ENCODE measurements at regions not wholly inside any gene's neighbourhood (a gene's known extent, or its start where the extent isn't known, plus 50 kb on each side); places are given as distances from the start of the nearest gene placed in this dataset.

DNA sequence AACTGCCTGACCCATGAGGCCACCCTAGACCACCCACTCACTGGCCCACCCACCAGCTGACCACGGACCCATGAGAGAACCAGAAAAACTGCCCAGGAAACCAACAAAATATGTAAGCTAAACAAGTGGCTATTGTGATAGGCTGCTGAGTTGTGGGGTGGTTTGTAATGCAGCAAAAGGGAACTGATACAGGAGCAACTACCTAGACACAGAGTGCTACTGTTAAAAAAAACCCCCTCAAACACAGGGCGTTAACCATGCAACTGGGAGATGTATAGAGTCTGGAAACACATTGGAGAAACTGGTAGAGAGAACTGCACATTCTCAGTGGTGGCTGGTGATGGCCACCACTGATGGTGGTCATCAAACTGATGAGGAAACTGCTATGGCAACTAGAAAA lies 206.3 kb upstream of the GYPC start:
- no CpG with 5 or more reads among the region's 2 CpGs for WGBS (ENCODE audit: insufficient coverage)
- H3K4me2 ChIP-seq (replicated peaks; ENCODE audit: low read depth, low read length, poor library complexity, severe bottlenecking): no peak overlapping the region
- ATAC-seq (ENCODE audit: low read depth) (no peak), DNase-seq (no peak)
- no peaks in the 10 kb centered on the region for H3K4me1 ChIP-seq (ENCODE audit: control insufficient read depth in 2 of 2, insufficient read depth in 2 of 2, low read length in 2 of 2)
- ChIA-PET CTCF (no interaction called here), POLR2A (no interaction called here)
- H3K9ac ChIP-seq (ENCODE audit: low read length): no peak overlapping the region
- no peaks in the 10 kb centered on the region for H4K20me1 ChIP-seq (ENCODE audit: control insufficient read depth, insufficient read depth, low read length, poor library complexity, severe bottlenecking)
- TF ChIP-seq CTCF (IDR thresholded peaks at IDR 0.05) (no peak), EZH2 (IDR thresholded peaks at IDR 0.05; ENCODE audit: borderline replicate concordance, insufficient read depth, low read depth, low read length, poor library complexity, severe bottlenecking) (no peak)
- H3K27ac ChIP-seq (ENCODE audit: low read length in 2 of 2): no peak overlapping the region
- no peaks in the 10 kb centered on the region for H3K27me3 Mint-ChIP-seq
- no peak overlapping the region for H2AFZ ChIP-seq (ENCODE audit: insufficient read depth, low read depth, low read length, poor library complexity, severe bottlenecking)
- no peaks in the 10 kb centered on the region for H3K9me3 Mint-ChIP-seq (ENCODE audit: insufficient read depth)
- H3K4me3 Mint-ChIP-seq: no peak overlapping the region
- H3K36me3 ChIP-seq (replicated peaks in 1 of 2; ENCODE audit: control extremely low read depth in 1 of 2, control insufficient read depth in 1 of 2, extremely low read depth in 1 of 2, insufficient read depth in 2 of 2, low read length in 1 of 2): no peaks in the 10 kb centered on the region
- H3K9me3 ChIP-seq (ENCODE audit: control extremely low read depth in 1 of 3, control insufficient read depth in 2 of 3, insufficient read depth in 1 of 3, low read length in 2 of 3): peaks cover 0 to 4% (median 0%) of the 10 kb centered on the region in 3 donors
- no peak overlapping the region for H3K4me3 ChIP-seq (ENCODE audit: control extremely low read depth in 1 of 5, extremely low read depth in 1 of 5, insufficient read depth in 1 of 5, low read depth in 2 of 5, low read length in 4 of 5)
- no peak overlapping the region for H3K27ac Mint-ChIP-seq
- no peaks in the 10 kb centered on the region for H3K27me3 ChIP-seq (replicated peaks in 1 of 4; ENCODE audit: control extremely low read depth in 1 of 4, control insufficient read depth in 3 of 4, insufficient read depth in 4 of 4, low read length in 3 of 4)
- H3K79me2 ChIP-seq (ENCODE audit: control insufficient read depth, insufficient read depth, low read length): no peaks in the 10 kb centered on the region
- intact Hi-C loops (cut with micrococcal nuclease): no loop called here
- H3K4me1 Mint-ChIP-seq: no peaks in the 10 kb centered on the region

GRCh38 chr2:126463892-126464674 lies 191.9 kb upstream of the GYPC start:
- no peak overlapping the region for H3K9ac ChIP-seq (ENCODE audit: low read length)
- no peaks in the 10 kb centered on the region for H3K36me3 ChIP-seq (replicated peaks in 1 of 2; ENCODE audit: control extremely low read depth in 1 of 2, control insufficient read depth in 1 of 2, extremely low read depth in 1 of 2, insufficient read depth in 2 of 2, low read length in 1 of 2)
- Mint-ChIP-seq H3K27ac (no peak overlapping the region), H3K4me1 (peaks cover 5% of the 10 kb centered on the region), H3K4me3 (no peak overlapping the region), H3K27me3 (peaks cover 3% of the 10 kb centered on the region), H3K9me3 (ENCODE audit: insufficient read depth) (no peaks in the 10 kb centered on the region)
- no peak overlapping the region for H2AFZ ChIP-seq (ENCODE audit: insufficient read depth, low read depth, low read length, poor library complexity, severe bottlenecking)
- peaks cover 5 to 7% of the 10 kb centered on the region in 2 donors for H3K4me1 ChIP-seq (ENCODE audit: control insufficient read depth in 2 of 2, insufficient read depth in 2 of 2, low read length in 2 of 2)
- ATAC-seq (ENCODE audit: low read depth) (no peak), DNase-seq (no peak)
- intact Hi-C loops (cut with micrococcal nuclease): no loop called here
- no peak overlapping the region for H3K4me3 ChIP-seq (ENCODE audit: control extremely low read depth in 1 of 5, extremely low read depth in 1 of 5, insufficient read depth in 1 of 5, low read depth in 2 of 5, low read length in 4 of 5)
- H3K27me3 ChIP-seq (replicated peaks in 1 of 4; ENCODE audit: control extremely low read depth in 1 of 4, control insufficient read depth in 3 of 4, insufficient read depth in 4 of 4, low read length in 3 of 4): peaks cover 0 to 10% (median 0%) of the 10 kb centered on the region in 4 experiments
- no peaks in the 10 kb centered on the region for H3K9me3 ChIP-seq (ENCODE audit: control extremely low read depth in 1 of 3, control insufficient read depth in 2 of 3, insufficient read depth in 1 of 3, low read length in 2 of 3)
- H3K4me2 ChIP-seq (replicated peaks; ENCODE audit: low read depth, low read length, poor library complexity, severe bottlenecking): no peak overlapping the region
- no peak overlapping the region for H3K27ac ChIP-seq (ENCODE audit: low read length in 2 of 2)
- ChIA-PET POLR2A (no interaction called here), CTCF (no interaction called here)
- H4K20me1 ChIP-seq (ENCODE audit: control insufficient read depth, insufficient read depth, low read length, poor library complexity, severe bottlenecking): no peaks in the 10 kb centered on the region
- no peak for TF ChIP-seq CTCF (IDR thresholded peaks at IDR 0.05)
- no peak for TF ChIP-seq EZH2 (IDR thresholded peaks at IDR 0.05; ENCODE audit: borderline replicate concordance, insufficient read depth, low read depth, low read length, poor library complexity, severe bottlenecking)
- H3K79me2 ChIP-seq (ENCODE audit: control insufficient read depth, insufficient read depth, low read length): no peaks in the 10 kb centered on the region
- whole genome bisulfite sequencing (ENCODE audit: insufficient coverage): 84% methylated on average over 3 of the region's 8 CpGs
